ENCODE measurements at regions not wholly inside any gene's neighbourhood (a gene's known extent, or its start where the extent isn't known, plus 50 kb on each side); places are given as distances from the start of the nearest gene placed in this dataset.
"Not testable (repeated sequence)": the region's sequence is repeated elsewhere in the genome, so short reads cannot be mapped to it uniquely, and the experiment has no call there.

DNA sequence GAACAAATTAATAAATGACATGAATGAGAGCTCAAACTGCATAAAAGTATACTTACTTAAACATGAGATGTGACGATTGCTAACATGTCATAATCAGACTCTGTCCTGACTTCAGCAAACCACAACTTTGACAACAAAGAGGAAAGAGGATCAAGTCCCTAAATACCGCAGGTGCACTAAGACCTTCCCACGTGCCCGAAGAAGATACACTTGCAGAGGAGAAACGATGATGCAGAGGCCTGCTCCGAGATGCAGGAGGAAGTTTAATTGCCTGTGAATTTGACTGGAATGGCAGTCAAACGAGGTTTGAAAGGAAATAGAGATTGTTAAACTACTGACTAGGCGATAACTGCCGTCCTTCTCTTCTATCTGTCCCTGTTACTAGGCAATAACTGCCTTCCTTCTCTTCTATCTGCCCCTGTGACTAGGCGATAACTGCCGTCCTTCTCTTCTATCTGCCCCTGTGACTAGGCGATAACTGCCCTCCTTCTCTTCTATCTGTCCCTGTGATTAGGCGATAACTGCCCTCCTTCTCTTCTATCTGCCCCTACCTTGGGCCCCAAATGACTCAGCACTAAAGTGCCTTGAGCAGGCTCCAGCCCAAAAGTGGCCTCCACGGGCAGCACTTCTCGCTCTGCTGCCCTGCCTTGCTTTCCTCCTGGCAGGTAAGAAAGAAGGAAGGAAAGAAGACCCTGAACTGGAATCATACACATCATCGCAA lies 2226.0 kb upstream of the DEFB115 start:
- H3K27me3 ChIP-seq; H3K36me3 ChIP-seq; H3K4me3 ChIP-seq; H3K9me3 ChIP-seq; H3K27ac ChIP-seq; H3K4me1 ChIP-seq; DNase-seq (ENCODE audit: low spot score in 2 of 2); intact Hi-C loops (cut with DNase I; ENCODE audit: low total_unique reads): not testable (repeated sequence)

GRCh38 chr20:29044239-29044638 lies 2213.2 kb upstream of the DEFB115 start:
- H3K4me1 ChIP-seq; H3K27ac ChIP-seq; H3K36me3 ChIP-seq; H3K27me3 ChIP-seq; DNase-seq (ENCODE audit: low spot score in 2 of 2); H3K4me3 ChIP-seq; H3K9me3 ChIP-seq; intact Hi-C loops (cut with DNase I; ENCODE audit: low total_unique reads): not testable (repeated sequence)

- H3K36me3 ChIP-seq; H3K4me3 ChIP-seq; H3K4me1 ChIP-seq; intact Hi-C loops (cut with DNase I; ENCODE audit: low total_unique reads); DNase-seq (ENCODE audit: low spot score in 2 of 2); H3K9me3 ChIP-seq; H3K27ac ChIP-seq; H3K27me3 ChIP-seq: not testable (repeated sequence)
Measured at GRCh38 chr20:29050008-29050606, 2207.4 kb upstream of the DEFB115 start.

GRCh38 chr20:29057866-29058484 lies 2199.5 kb upstream of the DEFB115 start:
- H3K9me3 ChIP-seq; H3K27me3 ChIP-seq; intact Hi-C loops (cut with DNase I; ENCODE audit: low total_unique reads); H3K4me3 ChIP-seq; H3K27ac ChIP-seq; H3K4me1 ChIP-seq; H3K36me3 ChIP-seq; DNase-seq (ENCODE audit: low spot score in 2 of 2): not testable (repeated sequence)

- H3K9me3 ChIP-seq: peaks cover 15 to 28% of the 10 kb centered on the region in 2 donors
- H3K36me3 ChIP-seq; H3K27ac ChIP-seq; DNase-seq (ENCODE audit: low spot score in 2 of 2); intact Hi-C loops (cut with DNase I; ENCODE audit: low total_unique reads); H3K4me3 ChIP-seq; H3K4me1 ChIP-seq; H3K27me3 ChIP-seq: not testable (repeated sequence)
Measured at GRCh38 chr20:29062451-29062850, 2195.0 kb upstream of the DEFB115 start.

DNA sequence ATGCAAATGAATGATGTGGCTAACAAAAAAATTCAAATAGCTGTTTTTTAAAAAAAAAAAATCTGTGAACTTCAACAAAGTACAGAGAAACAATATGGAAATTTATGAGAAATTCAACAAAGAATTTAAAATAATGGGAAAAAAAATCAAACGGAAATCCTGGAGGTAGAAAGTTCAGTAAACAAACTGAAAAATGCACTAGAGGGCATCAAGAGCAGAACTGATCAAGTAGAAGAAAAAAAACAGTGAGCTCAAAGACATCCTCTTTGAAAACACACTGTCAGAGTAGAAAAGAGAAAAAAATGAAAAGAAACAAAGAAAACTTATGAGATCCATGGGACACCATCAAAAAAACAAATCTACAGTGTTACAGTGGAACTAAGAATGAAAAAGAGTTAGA lies 2191.1 kb upstream of the DEFB115 start:
- H3K27me3 ChIP-seq; H3K27ac ChIP-seq; H3K4me3 ChIP-seq; intact Hi-C loops (cut with DNase I; ENCODE audit: low total_unique reads); H3K4me1 ChIP-seq; DNase-seq (ENCODE audit: low spot score in 2 of 2); H3K36me3 ChIP-seq: not testable (repeated sequence)
- H3K9me3 ChIP-seq: peaks cover 15 to 32% of the 10 kb centered on the region in 2 donors

GRCh38 chr20:29073640-29074039 lies 2183.8 kb upstream of the DEFB115 start:
- H3K4me3 ChIP-seq; H3K27me3 ChIP-seq; H3K27ac ChIP-seq; intact Hi-C loops (cut with DNase I; ENCODE audit: low total_unique reads); H3K4me1 ChIP-seq; H3K36me3 ChIP-seq; DNase-seq (ENCODE audit: low spot score in 2 of 2): not testable (repeated sequence)
- H3K9me3 ChIP-seq: peaks cover 0 to 23% of the 10 kb centered on the region in 2 donors

DNA sequence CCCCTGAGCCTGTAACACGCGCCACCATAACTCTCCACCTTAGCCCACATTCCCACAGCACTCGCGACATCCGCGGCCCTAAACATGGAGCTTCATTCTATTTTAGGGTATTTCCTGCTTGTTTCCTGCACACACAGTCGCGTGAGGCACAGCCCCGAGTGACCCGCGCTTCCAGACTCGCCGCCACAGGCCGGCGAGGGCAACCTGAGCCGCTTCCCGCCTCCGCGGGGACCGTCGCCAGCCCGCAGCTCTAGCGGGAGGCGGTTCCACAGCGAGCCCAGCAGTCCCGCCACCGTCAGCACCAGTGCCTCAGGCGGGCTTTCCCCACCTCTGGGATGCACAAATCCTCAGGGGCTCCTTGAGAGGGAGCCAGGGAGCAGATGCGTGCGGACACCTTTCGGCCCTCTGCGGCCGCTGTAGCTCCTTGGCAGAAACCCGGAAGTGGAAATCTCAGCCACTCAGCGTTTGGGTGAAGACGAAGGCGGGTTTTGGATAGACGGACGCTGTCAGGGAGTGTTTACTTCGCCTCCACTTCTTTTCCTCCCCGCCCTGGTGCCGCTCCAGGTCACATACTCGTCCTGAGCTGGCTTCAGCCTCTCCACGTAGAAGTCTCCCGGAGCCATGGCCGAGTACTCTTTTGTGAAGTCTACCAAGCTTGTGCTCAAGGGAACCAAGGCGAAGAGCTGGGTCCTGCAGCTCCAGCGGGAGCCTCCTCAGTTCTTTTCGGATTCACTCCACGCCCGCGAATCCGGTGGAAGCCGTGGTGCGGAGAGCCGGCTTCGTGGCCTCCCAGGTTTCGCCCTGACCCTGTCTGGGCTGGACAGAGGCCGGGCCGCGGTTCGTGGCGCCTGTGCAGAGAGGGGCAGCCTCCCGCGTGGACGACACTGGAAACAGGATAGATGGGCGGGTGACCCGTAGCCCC lies 2177.4 kb upstream of the DEFB115 start:
- Histone ChIP-seq H3K36me3 (no peaks in the 10 kb centered on the region), H3K4me1 (no peaks in the 10 kb centered on the region), H3K4me3 (peak overlapping the region in 1 of 3 donors; percentile 47), H3K27me3 (no peaks in the 10 kb centered on the region), H3K9me3 (peaks cover 16 to 22% of the 10 kb centered on the region in 2 donors), H3K27ac (no peak overlapping the region)
- no peak for TF ChIP-seq POLR2A (IDR thresholded peaks at IDR 0.05)
- TF ChIP-seq CTCF (IDR thresholded peaks at IDR 0.05): no peak
- no peak for TF ChIP-seq POLR2AphosphoS5 (IDR thresholded peaks at IDR 0.05)
- intact Hi-C loops (cut with DNase I; ENCODE audit: low total_unique reads): no loop called here
- DNase-seq (ENCODE audit: low spot score in 2 of 2): no peak

- H3K4me3 ChIP-seq; intact Hi-C loops (cut with DNase I; ENCODE audit: low total_unique reads); DNase-seq (ENCODE audit: low spot score in 2 of 2): not testable (repeated sequence)
Measured at GRCh38 chr20:29081712-29082111, 2175.8 kb upstream of the DEFB115 start.

More at GRCh38 chr20:29081712-29082111, 2175.8 kb upstream of the DEFB115 start:
- not testable (repeated sequence) for H3K27me3 ChIP-seq, H3K4me1 ChIP-seq, H3K27ac ChIP-seq, H3K36me3 ChIP-seq
- peaks cover 15 to 16% of the 10 kb centered on the region in 2 donors for H3K9me3 ChIP-seq

Data from breast epithelium (tissue), 4 donors.